ACHN (cell line): ENCODE measurements at regions not wholly inside any gene's neighbourhood (a gene's known extent, or its start where the extent isn't known, plus 50 kb on each side); places are given as distances from the start of the nearest gene placed in this dataset.
"Not testable (repeated sequence)": the region's sequence is repeated elsewhere in the genome, so short reads cannot be mapped to it uniquely, and the experiment has no call there.

Source experiments
- DNase-seq: peaks from one replicate; pipeline ENCODE4 v3.0.0-alpha.2; 2015
- in situ Hi-C: cut with HindIII; loops from 2 replicates; pipeline ENCODE4 v1.10.0; 2017; ENCODE audit warnings: low sequenced_read_pairs, low pct_ligation_motif_present, low pct_unique_long_range_greater_than_20kb

DNA sequence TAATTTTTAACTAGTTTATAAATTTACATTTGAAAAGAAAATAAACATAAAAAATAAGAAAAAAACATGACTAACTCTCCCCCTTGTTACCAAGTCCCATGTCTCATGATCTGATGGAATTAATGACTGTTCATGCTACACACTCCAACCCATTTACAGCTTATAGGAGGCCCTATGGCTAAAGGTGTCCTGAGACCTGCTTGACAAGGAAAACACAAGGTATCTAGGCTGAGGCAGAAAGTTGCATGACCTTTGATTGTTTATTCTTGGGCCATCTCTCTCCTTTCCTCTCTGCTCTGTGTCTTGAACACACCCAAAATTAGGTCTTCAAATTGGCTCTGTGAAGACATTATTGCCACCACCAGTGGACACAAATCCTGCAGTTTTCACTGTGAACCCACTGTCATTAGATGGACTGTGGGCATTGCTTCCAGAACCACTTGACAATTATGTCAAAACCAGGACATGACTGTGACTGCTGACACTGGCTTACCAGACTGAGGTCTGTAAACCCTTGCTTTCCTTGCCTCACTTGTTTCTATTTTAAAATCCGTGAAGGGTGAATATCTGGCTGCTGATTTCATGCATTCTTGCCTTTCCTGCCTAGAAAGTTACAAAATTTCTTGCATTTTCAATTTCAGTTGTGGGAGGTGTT is 386.5 kb upstream of the SPRY2 start:
- DNase-seq: no peak
- in situ Hi-C loops: no loop called here

- in situ Hi-C loops: no loop called here
- DNase-seq: no peak
Measured at GRCh38 chr13:80726868-80727267, 385.9 kb upstream of the SPRY2 start.

GRCh38 chr13:80721689-80722088 is 380.8 kb upstream of the SPRY2 start:
- DNase-seq: no peak
- in situ Hi-C loops: no loop called here

DNA sequence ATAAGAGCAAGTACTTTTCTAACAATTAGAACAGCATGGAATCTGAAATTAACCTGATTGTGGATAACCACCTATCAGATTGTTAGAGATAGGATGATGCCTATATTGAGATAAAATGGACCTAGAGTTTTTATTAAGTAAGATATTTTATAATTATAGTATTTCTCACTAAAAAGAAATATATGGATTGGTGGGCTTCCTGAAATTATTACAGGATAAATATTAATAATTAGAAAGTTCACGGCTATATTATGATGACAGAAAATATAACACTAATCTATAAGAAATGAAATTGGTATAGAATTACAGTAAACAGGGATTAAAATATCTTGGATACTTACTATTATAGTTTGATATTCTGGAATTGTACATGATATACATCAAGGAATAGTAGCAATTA is 378.0 kb upstream of the SPRY2 start:
- in situ Hi-C loops: no loop called here

GRCh38 chr13:80717776-80718175 is 376.9 kb upstream of the SPRY2 start:
- in situ Hi-C loops: no loop called here
- no peak for DNase-seq

More for the DNA sequence above, 378.0 kb upstream of the SPRY2 start:
- DNase-seq: no peak

- DNase-seq: no peak
- in situ Hi-C loops: no loop called here
Measured at GRCh38 chr13:80716610-80717081, 375.7 kb upstream of the SPRY2 start.

- in situ Hi-C loops: no loop called here
- no peak for DNase-seq
Measured at GRCh38 chr13:80712026-80712425, 371.1 kb upstream of the SPRY2 start.

- in situ Hi-C loops: no loop called here
- no peak for DNase-seq
Measured at GRCh38 chr13:80708791-80709190, 367.9 kb upstream of the SPRY2 start.

- no peak for DNase-seq
- in situ Hi-C loops: no loop called here
Measured at GRCh38 chr13:80707000-80707983, 366.4 kb upstream of the SPRY2 start.

- DNase-seq: no peak
- in situ Hi-C loops: no loop called here
Measured at GRCh38 chr13:80706164-80706471, 365.2 kb upstream of the SPRY2 start.

DNA sequence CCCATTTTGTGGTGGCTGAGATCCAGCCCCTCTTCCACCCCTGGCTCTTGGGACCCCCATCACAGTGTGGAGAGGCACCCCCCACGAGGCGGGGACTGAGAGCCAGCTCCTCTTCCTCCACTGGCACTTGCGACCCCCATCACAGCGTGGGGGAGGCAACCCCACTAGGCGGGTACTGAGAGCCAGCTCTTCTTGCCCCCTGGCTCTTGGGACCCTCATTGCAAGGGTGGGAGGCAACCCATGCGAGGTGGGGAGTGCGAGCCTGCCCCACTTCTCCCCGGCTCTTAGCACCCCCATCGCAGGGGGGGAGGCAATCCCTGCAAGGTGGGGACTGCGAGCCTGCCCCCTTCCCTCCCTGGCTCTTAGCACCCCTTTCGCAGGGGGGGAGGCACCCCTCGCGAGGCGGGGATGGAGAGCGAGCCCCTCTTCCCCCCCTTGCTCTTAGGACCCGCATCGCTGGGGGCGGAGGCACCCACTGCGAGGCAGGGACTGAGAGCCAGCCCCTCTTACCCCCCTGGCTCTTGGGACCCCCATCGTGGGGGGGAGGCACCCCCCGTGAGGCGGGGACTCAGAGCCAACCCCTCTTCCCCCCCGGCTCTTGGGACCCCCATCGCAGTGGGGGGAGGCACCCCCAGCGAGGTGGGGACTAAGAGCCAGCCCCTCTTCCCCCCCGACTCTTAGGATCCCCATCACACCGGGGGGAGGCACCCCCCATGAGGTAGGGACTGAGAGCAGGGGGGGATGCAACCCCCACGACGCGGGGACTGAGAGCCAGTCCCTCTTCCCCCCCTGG is 364.6 kb upstream of the SPRY2 start:
- no peak for DNase-seq
- in situ Hi-C loops: no loop called here

- in situ Hi-C loops: no loop called here
- DNase-seq: no peak
Measured at GRCh38 chr13:80704369-80704768, 363.4 kb upstream of the SPRY2 start.

DNA sequence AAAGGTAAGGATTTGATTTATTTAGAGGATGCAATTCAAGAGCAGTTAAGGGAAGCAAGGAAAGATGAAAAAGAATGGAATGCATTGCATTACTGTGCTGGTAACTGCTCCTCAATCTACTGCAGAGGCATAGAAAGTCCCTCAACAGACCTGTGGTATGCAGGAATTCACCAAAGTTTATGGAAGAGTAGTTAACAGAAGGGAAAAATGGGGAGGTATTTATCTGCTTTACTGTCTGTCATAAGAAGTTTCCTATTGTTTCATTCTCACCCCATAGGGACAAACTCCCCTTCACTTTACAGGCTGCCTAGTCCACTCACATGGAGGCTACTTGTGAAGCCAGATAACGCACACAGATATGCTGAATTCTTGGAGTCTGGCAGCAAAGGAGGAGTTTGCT is 354.9 kb upstream of the SPRY2 start:
- in situ Hi-C loops: no loop called here
- DNase-seq: no peak

DNA sequence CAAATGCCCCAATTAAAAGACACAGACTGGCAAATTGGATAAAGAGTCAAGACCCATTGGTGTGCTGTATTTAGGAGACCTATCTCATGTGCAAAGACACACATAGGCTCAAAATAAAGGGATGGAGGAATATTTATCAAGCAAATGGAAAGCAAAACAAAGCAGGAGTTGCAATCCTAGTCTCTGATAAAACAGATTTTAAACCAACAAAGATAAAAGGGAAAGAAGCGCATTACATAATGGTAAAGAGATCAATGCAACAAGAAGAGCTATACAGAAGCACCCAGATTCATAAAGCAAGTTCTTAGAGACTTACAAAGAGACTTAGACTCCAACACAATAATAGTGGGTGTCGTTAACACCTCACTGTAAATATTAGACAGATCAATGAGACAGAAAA is 350.9 kb upstream of the SPRY2 start:
- DNase-seq, in situ Hi-C loops: not testable (repeated sequence)

- no peak for DNase-seq
- in situ Hi-C loops: no loop called here
Measured at GRCh38 chr13:80690208-80690607, 349.3 kb upstream of the SPRY2 start.

- in situ Hi-C loops: no loop called here
- DNase-seq: no peak
Measured at GRCh38 chr13:80688593-80688992, 347.7 kb upstream of the SPRY2 start.

GRCh38 chr13:80685942-80686341 is 345.0 kb upstream of the SPRY2 start:
- in situ Hi-C loops: no loop called here
- DNase-seq: no peak

DNA sequence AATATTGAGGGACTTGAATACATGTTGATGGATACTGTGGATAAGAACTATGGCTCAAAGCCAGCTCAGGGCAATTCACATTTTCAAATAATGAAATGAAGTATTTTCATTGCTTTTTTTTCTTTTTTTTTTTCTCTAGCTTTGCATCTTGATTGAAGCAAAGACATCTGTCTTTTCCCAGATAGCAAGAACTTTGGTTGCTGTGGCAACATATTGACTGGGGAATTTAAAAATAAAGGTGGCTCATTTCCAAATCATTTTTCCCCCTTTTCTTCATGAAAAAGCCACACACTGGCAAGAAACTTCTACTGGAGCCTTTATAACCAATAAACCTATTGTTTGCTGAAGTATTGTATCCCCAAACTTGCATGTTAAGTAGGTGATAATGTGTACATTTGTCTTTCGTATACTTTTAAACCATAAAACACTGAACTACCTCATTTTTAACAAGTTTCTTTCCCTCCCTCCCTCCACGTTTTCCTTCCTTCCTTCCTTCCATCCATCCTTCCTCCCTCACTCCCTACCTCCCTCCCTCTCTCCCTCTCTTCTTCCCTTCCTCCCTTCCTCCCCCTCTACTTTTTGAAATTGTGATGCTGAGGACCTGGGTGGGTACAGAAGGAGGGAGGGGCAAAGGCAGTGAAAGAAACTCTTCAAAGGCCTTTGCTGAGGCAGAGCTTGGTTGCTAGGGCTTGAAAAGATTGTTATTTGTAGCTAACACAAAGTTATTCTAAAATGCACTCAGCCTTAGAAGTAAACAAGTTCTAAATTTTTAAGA is 343.5 kb upstream of the SPRY2 start:
- no peak for DNase-seq
- in situ Hi-C loops: no loop called here
